Natural killer cell (primary cell): ENCODE measurements at regions not wholly inside any gene's neighbourhood (a gene's known extent, or its start where the extent isn't known, plus 50 kb on each side); places are given as distances from the start of the nearest gene placed in this dataset.

Source experiments
- ATAC-seq, 3 donors: fragments of 150-1000 bp in 2 of 3; fragments of 200-7000 bp in 1 of 3; cut with Tn5 transposase; 1 replicate in 1 of 3; 2 replicates in 2 of 3; pipeline ENCODE4 v1.10.0; 2021; ENCODE audit warnings: mild to moderate bottlenecking in 2 of 3, moderate library complexity in 2 of 3
- DNase-seq, 2 donors: peaks; one replicate each; pipeline versions ENCODE4 v3.0.0 to v3.0.0-alpha.2; 2013 to 2021; ENCODE audit warnings: mixed read lengths in 1 of 2
- H3K27ac ChIP-seq: one replicate; pipeline ENCODE4 v1.5.1; 2013; ENCODE audit warnings: mild to moderate bottlenecking, low read length
- H3K27me3 ChIP-seq: one replicate; pipeline ENCODE4 v1.6.1; 2013; ENCODE audit warnings: low read length; ENCODE audit not compliant: control insufficient read depth, insufficient read depth
- H3K36me3 ChIP-seq: one replicate; pipeline ENCODE4 v1.6.1; 2013; ENCODE audit warnings: low read length; ENCODE audit not compliant: control insufficient read depth, insufficient read depth
- H3K4me1 ChIP-seq: one replicate; pipeline ENCODE4 v1.6.1; 2013; ENCODE audit warnings: low read length; ENCODE audit not compliant: control insufficient read depth, insufficient read depth
- H3K4me3 ChIP-seq: one replicate; pipeline ENCODE4 v1.5.1; 2013; ENCODE audit warnings: low read length
- H3K9me3 ChIP-seq: one replicate; pipeline ENCODE4 v1.6.1; 2013; ENCODE audit warnings: low read length; ENCODE audit not compliant: control insufficient read depth, insufficient read depth
- H3K27ac Mint-ChIP-seq, 2 donors: one replicate each; pipeline ENCODE4 v1.8.0; 2022; ENCODE audit warnings: mild to moderate bottlenecking in 2 of 2, mixed read lengths in 2 of 2, moderate library complexity in 1 of 2
- H3K27me3 Mint-ChIP-seq, 2 donors: one replicate each; pipeline ENCODE4 v1.8.0; 2022; ENCODE audit warnings: low read depth in 2 of 2, mixed read lengths in 2 of 2
- H3K36me3 Mint-ChIP-seq: one replicate; pipeline ENCODE4 v1.8.0; 2022; ENCODE audit warnings: mixed read lengths
- H3K4me1 Mint-ChIP-seq, 2 donors: one replicate each; pipeline ENCODE4 v1.8.0; 2022; ENCODE audit warnings: mixed read lengths in 2 of 2
- H3K4me3 Mint-ChIP-seq: one replicate; pipeline ENCODE4 v1.8.0; 2022; ENCODE audit warnings: mild to moderate bottlenecking, moderate library complexity, mixed read lengths
- H3K9me3 Mint-ChIP-seq, 2 donors: one replicate each; pipeline ENCODE4 v1.8.0; 2022; ENCODE audit warnings: mixed read lengths in 2 of 2
- CTCF ChIP-seq: fragments of 200-600 bp; IDR thresholded peaks from one replicate; pipeline ENCODE4 v1.8.0; 2022; ENCODE audit warnings: antibody characterized with exemption
- WGBS: methylation state at CpG from one replicate; pipeline ENCODE4 v1.1.7; 2013; ENCODE audit warnings: missing lambda C conversion rate; ENCODE audit not compliant: insufficient coverage; 5-methylcytosine and 5-hydroxymethylcytosine counted together
- intact Hi-C: fragments of 100-400 bp; cut with micrococcal nuclease; formaldehyde crosslinking; loops from one replicate; pipeline ENCODE4 v1.14.2; 2022

DNA sequence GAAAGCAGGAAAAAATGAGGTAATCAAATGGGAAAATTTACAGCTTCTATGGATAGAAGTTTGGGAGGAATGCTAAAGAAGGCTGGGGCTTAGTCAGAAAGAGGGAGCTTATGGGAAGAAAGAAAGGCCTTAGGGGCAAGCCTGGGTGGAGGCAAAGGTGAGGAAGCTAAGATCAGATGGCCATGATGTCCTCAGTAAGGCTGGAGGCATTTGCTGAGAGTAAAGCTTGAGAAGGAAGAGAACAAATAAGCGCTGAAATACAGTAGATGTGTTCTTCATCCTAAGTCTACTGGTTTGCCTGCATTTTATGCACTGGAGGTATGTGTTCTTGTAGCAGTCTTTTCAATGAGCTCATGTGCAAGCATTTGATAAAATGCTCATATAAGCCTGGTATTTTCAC lies 355.4 kb downstream of the BRINP2 start:
- no peaks in the 10 kb centered on the region for H3K4me1 ChIP-seq
- no peaks in the 10 kb centered on the region for H3K27me3 ChIP-seq
- Mint-ChIP-seq H3K27me3 (no peaks in the 10 kb centered on the region), H3K9me3 (peaks cover 18 to 20% of the 10 kb centered on the region in 2 donors), H3K4me3 (no peak overlapping the region), H3K27ac (no peak overlapping the region), H3K36me3 (no peaks in the 10 kb centered on the region), H3K4me1 (no peaks in the 10 kb centered on the region)
- H3K9me3 ChIP-seq, result peaks cover 3% of the 10 kb centered on the region
- no peak overlapping the region for H3K27ac ChIP-seq
- H3K36me3 ChIP-seq, result no peaks in the 10 kb centered on the region
- TF ChIP-seq CTCF, result no peak
- intact Hi-C loops, result no loop called here
- no peak overlapping the region for H3K4me3 ChIP-seq
- 89% methylated on average over 1 of the region's 1 CpG for WGBS
- DNase-seq (no peak), ATAC-seq (no peak)

GRCh38 chr1:177525176-177525575 lies 354.4 kb downstream of the BRINP2 start:
- 75% methylated on average over 2 of the region's 2 CpGs for WGBS
- no peak overlapping the region for H3K4me3 Mint-ChIP-seq
- no peak overlapping the region for H3K27ac Mint-ChIP-seq
- Histone ChIP-seq H3K27me3 (no peaks in the 10 kb centered on the region), H3K4me3 (no peak overlapping the region), H3K9me3 (peaks cover 3% of the 10 kb centered on the region), H3K27ac (no peak overlapping the region), H3K4me1 (no peaks in the 10 kb centered on the region), H3K36me3 (no peaks in the 10 kb centered on the region)
- TF ChIP-seq CTCF, result no peak
- peaks cover 23 to 24% of the 10 kb centered on the region in 2 donors for H3K9me3 Mint-ChIP-seq
- intact Hi-C loops, result no loop called here
- no peaks in the 10 kb centered on the region for H3K27me3 Mint-ChIP-seq
- H3K36me3 Mint-ChIP-seq, result no peaks in the 10 kb centered on the region
- no peaks in the 10 kb centered on the region for H3K4me1 Mint-ChIP-seq
- no peak for ATAC-seq
- DNase-seq, result no peak

- Histone ChIP-seq H3K4me1 (no peaks in the 10 kb centered on the region), H3K4me3 (no peak overlapping the region), H3K9me3 (peaks cover 3% of the 10 kb centered on the region), H3K27me3 (no peaks in the 10 kb centered on the region), H3K27ac (no peak overlapping the region), H3K36me3 (no peaks in the 10 kb centered on the region)
- no peak for TF ChIP-seq CTCF
- 53% methylated on average over 3 of the region's 3 CpGs for WGBS
- Mint-ChIP-seq H3K4me1 (no peaks in the 10 kb centered on the region), H3K36me3 (no peaks in the 10 kb centered on the region), H3K27ac (no peak overlapping the region), H3K9me3 (peaks cover 15% of the 10 kb centered on the region in 2 donors), H3K27me3 (no peaks in the 10 kb centered on the region), H3K4me3 (no peak overlapping the region)
- intact Hi-C loops, result no loop called here
- ATAC-seq, result no peak
- DNase-seq, result no peak
These were observed 346.8 kb downstream of the BRINP2 start for GRCh38 chr1:177517546-177517945.

- no peaks in the 10 kb centered on the region for H3K4me1 Mint-ChIP-seq
These were observed 343.4 kb downstream of the BRINP2 start for GRCh38 chr1:177514207-177514606.

More at GRCh38 chr1:177514207-177514606, 343.4 kb downstream of the BRINP2 start:
- DNase-seq, result no peak
- no peak for ATAC-seq
- Histone ChIP-seq H3K27ac (no peak overlapping the region), H3K4me1 (no peaks in the 10 kb centered on the region), H3K36me3 (no peaks in the 10 kb centered on the region), H3K9me3 (peaks cover 3% of the 10 kb centered on the region), H3K27me3 (no peaks in the 10 kb centered on the region), H3K4me3 (no peak overlapping the region)
- no peak for TF ChIP-seq CTCF
- H3K36me3 Mint-ChIP-seq, result no peaks in the 10 kb centered on the region
- H3K27ac Mint-ChIP-seq, result no peak overlapping the region
- peaks cover 8 to 10% of the 10 kb centered on the region in 2 donors for H3K9me3 Mint-ChIP-seq
- no peaks in the 10 kb centered on the region for H3K27me3 Mint-ChIP-seq
- intact Hi-C loops, result no loop called here
- no peak overlapping the region for H3K4me3 Mint-ChIP-seq
